HL-60 (cell line): ENCODE measurements at regions not wholly inside any gene's neighbourhood (a gene's known extent, or its start where the extent isn't known, plus 50 kb on each side); places are given as distances from the start of the nearest gene placed in this dataset.

ENCODE experiments used
- CTCF ChIP-seq: IDR thresholded peaks from one replicate; pipeline ENCODE4 v1.5.1; 2011; ENCODE audit warnings: low read length, control low read depth, inconsistent platforms; ENCODE audit not compliant: insufficient read depth
- GABPA ChIP-seq: IDR thresholded peaks from 2 replicates; pipeline ENCODE4 v1.6.1; 2012; ENCODE audit warnings: low read depth
- POLR2AphosphoS5 ChIP-seq: IDR thresholded peaks from 2 replicates; pipeline ENCODE4 v1.6.1; 2012; ENCODE audit warnings: low read depth
- SPI1 ChIP-seq: IDR thresholded peaks from 2 replicates; pipeline ENCODE4 v1.6.1; 2012; ENCODE audit warnings: low read depth, mild to moderate bottlenecking, borderline replicate concordance

GRCh38 chr5:125115195-125115525 lies 368.7 kb upstream of the ZNF608 start:
- no peak for TF ChIP-seq CTCF
- no peak for TF ChIP-seq POLR2AphosphoS5
- no peak for TF ChIP-seq GABPA
- no peak for TF ChIP-seq SPI1
